ENCODE measurements at regions not wholly inside any gene's neighbourhood (a gene's known extent, or its start where the extent isn't known, plus 50 kb on each side); places are given as distances from the start of the nearest gene placed in this dataset.

DNA sequence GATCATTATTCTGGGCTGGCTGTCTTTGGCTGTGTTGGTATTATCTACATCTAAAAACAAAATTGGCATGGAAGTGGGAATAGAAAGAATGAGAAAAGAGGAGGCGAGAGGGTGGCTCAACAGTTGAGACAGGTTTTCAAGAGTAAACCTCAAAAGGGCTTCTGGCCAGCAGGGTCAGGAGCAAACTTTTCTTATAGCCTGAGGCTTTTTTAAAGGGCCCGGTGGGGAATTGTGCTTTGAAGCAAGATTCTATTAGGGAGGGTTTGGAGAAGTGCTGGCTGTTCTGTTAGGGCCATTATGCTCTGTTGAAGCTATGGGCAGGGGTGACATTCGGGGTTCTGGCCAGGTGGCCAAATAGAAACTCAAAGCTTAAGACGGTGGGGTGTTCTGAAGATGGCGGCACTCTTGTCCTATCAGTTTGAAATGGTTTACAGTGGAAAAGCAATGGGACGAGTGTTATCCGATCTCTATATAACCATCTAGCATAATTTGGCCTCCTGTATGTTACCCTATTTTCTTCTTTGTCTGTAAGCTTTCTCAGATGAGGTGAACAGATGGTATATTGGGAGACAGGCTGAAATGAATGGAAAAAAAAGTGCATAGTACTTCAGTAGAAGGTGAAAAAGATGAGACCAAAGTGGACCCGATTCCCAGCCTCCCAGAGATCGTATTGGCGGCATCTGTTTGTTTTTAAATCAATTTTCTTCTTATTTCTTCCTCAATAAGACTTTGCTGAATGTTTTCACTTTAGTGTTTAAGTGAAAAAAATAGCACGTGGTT is 132.1 kb upstream of the CNR1 start:
- no peak for DNase-seq
- TF ChIP-seq EZH2 (IDR thresholded peaks at IDR 0.05; ENCODE audit: low read depth), result no peak
- TF ChIP-seq, protein P1, sequence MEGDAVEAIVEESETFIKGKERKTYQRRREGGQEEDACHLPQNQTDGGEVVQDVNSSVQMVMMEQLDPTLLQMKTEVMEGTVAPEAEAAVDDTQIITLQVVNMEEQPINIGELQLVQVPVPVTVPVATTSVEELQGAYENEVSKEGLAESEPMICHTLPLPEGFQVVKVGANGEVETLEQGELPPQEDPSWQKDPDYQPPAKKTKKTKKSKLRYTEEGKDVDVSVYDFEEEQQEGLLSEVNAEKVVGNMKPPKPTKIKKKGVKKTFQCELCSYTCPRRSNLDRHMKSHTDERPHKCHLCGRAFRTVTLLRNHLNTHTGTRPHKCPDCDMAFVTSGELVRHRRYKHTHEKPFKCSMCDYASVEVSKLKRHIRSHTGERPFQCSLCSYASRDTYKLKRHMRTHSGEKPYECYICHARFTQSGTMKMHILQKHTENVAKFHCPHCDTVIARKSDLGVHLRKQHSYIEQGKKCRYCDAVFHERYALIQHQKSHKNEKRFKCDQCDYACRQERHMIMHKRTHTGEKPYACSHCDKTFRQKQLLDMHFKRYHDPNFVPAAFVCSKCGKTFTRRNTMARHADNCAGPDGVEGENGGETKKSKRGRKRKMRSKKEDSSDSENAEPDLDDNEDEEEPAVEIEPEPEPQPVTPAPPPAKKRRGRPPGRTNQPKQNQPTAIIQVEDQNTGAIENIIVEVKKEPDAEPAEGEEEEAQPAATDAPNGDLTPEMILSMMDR (conservative IDR thresholded peaks at IDR 0.05), result no peak
- Histone ChIP-seq H3K4me2 (no peak overlapping the region), H3F3A (ENCODE audit: insufficient read depth, low read depth) (no peaks in the 10 kb centered on the region), H3K27ac (no peak overlapping the region), H2AFZ (no peak overlapping the region), H3K4me1 (replicated peaks; ENCODE audit: insufficient read depth) (no peaks in the 10 kb centered on the region), H3K36me3 (ENCODE audit: low read depth) (no peaks in the 10 kb centered on the region), H3K27me3 (ENCODE audit: insufficient read depth, low read depth) (no peaks in the 10 kb centered on the region), H3K9me3 (ENCODE audit: insufficient read depth, low read depth) (no peaks in the 10 kb centered on the region), H3K4me3 (no peak overlapping the region), H3K9me2 (ENCODE audit: insufficient read depth) (no peaks in the 10 kb centered on the region), H3K79me2 (ENCODE audit: low read depth) (no peaks in the 10 kb centered on the region), H4K20me1 (ENCODE audit: insufficient read depth) (no peaks in the 10 kb centered on the region)
- intact Hi-C loops (cut with micrococcal nuclease; ENCODE audit: unreplicated experiment), result no loop called here
- BruUV-seq (replicated peaks), result no TSS peak
- CTCF ChIA-PET, result interaction anchor here (0.7 kb wide), 1 partner anchor 1046 kb away, joined by 3 read pairs; no protein-coding TSS in a partner anchor
- POLR2A ChIA-PET (ENCODE audit: unreplicated experiment), result no interaction called here

DNA sequence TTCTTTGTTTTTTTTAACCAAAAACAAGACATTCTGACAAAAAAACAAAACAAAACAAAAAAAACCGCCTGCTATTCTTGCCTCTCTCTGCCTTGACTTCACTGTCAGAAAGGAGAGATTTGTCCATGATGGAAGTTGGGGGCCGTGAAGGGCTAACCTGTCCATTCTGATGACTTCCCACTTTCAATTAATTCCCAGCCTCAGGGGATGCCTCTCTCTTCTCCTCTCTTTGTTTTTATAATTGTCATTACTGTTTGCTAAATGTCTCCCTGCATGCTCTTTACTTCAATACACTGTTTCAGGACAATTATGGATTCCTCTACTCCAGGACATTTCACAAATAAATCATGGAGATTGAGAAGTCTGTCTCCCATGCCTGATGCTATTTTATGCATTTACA is 130.5 kb upstream of the CNR1 start:
- H3K4me2 ChIP-seq, result no peak overlapping the region
- no peak overlapping the region for H3K4me3 ChIP-seq
- no peak overlapping the region for H3K27ac ChIP-seq
- no TSS peak for BruUV-seq (replicated peaks)
- intact Hi-C loops (cut with micrococcal nuclease; ENCODE audit: unreplicated experiment), result no loop called here
- no peak overlapping the region for H2AFZ ChIP-seq
- no peaks in the 10 kb centered on the region for H4K20me1 ChIP-seq (ENCODE audit: insufficient read depth)
- no peaks in the 10 kb centered on the region for H3K27me3 ChIP-seq (ENCODE audit: insufficient read depth, low read depth)
- no peak for DNase-seq
- H3K79me2 ChIP-seq (ENCODE audit: low read depth), result no peaks in the 10 kb centered on the region
- no peaks in the 10 kb centered on the region for H3K4me1 ChIP-seq (replicated peaks; ENCODE audit: insufficient read depth)
- no peaks in the 10 kb centered on the region for H3K36me3 ChIP-seq (ENCODE audit: low read depth)
- POLR2A ChIA-PET (ENCODE audit: unreplicated experiment), result no interaction called here
- H3F3A ChIP-seq (ENCODE audit: insufficient read depth, low read depth), result no peaks in the 10 kb centered on the region
- no peaks in the 10 kb centered on the region for H3K9me3 ChIP-seq (ENCODE audit: insufficient read depth, low read depth)
- CTCF ChIA-PET, result no interaction called here
- TF ChIP-seq EZH2 (IDR thresholded peaks at IDR 0.05; ENCODE audit: low read depth), result no peak
- TF ChIP-seq, protein P1 (conservative IDR thresholded peaks at IDR 0.05), result no peak
- H3K9me2 ChIP-seq (ENCODE audit: insufficient read depth), result no peaks in the 10 kb centered on the region

DNA sequence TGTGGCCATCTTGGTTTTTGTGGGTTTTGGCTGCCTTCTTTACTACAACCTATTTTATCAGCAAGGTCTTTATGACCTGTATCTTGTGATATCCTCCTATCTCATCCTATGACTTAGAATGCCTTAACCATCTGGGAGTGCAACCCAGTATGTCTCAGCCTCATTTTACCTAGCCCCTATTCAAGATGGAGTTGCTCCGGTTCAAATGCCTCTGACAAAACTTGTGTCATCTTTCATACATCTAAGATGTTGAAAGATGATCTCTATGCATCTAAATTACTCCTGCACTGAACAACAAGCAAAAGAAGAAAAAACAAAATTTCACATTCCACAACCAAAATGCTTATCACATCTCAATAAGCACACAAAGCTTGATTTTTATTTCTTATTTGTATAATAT is 129.5 kb upstream of the CNR1 start:
- no peaks in the 10 kb centered on the region for H3K36me3 ChIP-seq (ENCODE audit: low read depth)
- no peaks in the 10 kb centered on the region for H3K9me2 ChIP-seq (ENCODE audit: insufficient read depth)
- H3K4me3 ChIP-seq, result no peak overlapping the region
- no peak overlapping the region for H3K27ac ChIP-seq
- H3K4me2 ChIP-seq, result no peak overlapping the region
- H3K79me2 ChIP-seq (ENCODE audit: low read depth), result no peaks in the 10 kb centered on the region
- no peaks in the 10 kb centered on the region for H3K9me3 ChIP-seq (ENCODE audit: insufficient read depth, low read depth)
- no peaks in the 10 kb centered on the region for H3K4me1 ChIP-seq (replicated peaks; ENCODE audit: insufficient read depth)
- no peak for TF ChIP-seq EZH2 (IDR thresholded peaks at IDR 0.05; ENCODE audit: low read depth)
- TF ChIP-seq, protein P1 (conservative IDR thresholded peaks at IDR 0.05), result no peak
- no peaks in the 10 kb centered on the region for H4K20me1 ChIP-seq (ENCODE audit: insufficient read depth)
- no TSS peak for BruUV-seq (replicated peaks)
- no peaks in the 10 kb centered on the region for H3F3A ChIP-seq (ENCODE audit: insufficient read depth, low read depth)
- no peak for DNase-seq
- CTCF ChIA-PET, result no interaction called here
- POLR2A ChIA-PET (ENCODE audit: unreplicated experiment), result no interaction called here
- intact Hi-C loops (cut with micrococcal nuclease; ENCODE audit: unreplicated experiment), result no loop called here
- no peaks in the 10 kb centered on the region for H3K27me3 ChIP-seq (ENCODE audit: insufficient read depth, low read depth)
- H2AFZ ChIP-seq, result no peak overlapping the region
